Right atrium auricular region (tissue), 2 donors: ENCODE measurements at regions not wholly inside any gene's neighbourhood (a gene's known extent, or its start where the extent isn't known, plus 50 kb on each side); places are given as distances from the start of the nearest gene placed in this dataset.

Experiments used
- DNase-seq: peaks from one replicate; pipeline ENCODE4 v3.0.0-alpha.2; 2019; ENCODE audit warnings: low spot score
- H3K27ac ChIP-seq, 2 donors: fragments of 200-600 bp; sonication (generic); 1 replicate in 1 of 2; 2 replicates in 1 of 2; pipeline ENCODE4 v1.5.1; 2016 to 2019
- H3K27me3 ChIP-seq, 2 donors: fragments of 200-600 bp; sonication (generic); one replicate each; pipeline versions ENCODE4 v1.5.1 to v1.6.0; 2017 to 2019
- H3K36me3 ChIP-seq: fragments of 200-600 bp; sonication (generic); one replicate; pipeline ENCODE4 v1.5.1; 2016
- H3K4me1 ChIP-seq, 2 donors: fragments of 200-600 bp; sonication (generic); one replicate each; pipeline versions ENCODE4 v1.5.1 to v1.6.0; 2017 to 2019
- H3K4me3 ChIP-seq, 2 donors: fragments of 200-600 bp; sonication (generic); 1 replicate in 1 of 2; 2 replicates in 1 of 2; pipeline ENCODE4 v1.5.1; 2017 to 2019; ENCODE audit warnings: mild to moderate bottlenecking in 1 of 2, moderate library complexity in 1 of 2
- H3K9me3 ChIP-seq, 2 donors: fragments of 200-600 bp; sonication (generic); one replicate each; pipeline ENCODE4 v1.5.1; 2019
- TF ChIP-seq, protein P1 (sequence below), 2 donors: fragments of 200-600 bp; sonication (generic); IDR thresholded peaks; one replicate each; pipeline ENCODE4 v1.5.1; 2019; ENCODE audit warnings: antibody characterized with exemption in 2 of 2

DNA sequence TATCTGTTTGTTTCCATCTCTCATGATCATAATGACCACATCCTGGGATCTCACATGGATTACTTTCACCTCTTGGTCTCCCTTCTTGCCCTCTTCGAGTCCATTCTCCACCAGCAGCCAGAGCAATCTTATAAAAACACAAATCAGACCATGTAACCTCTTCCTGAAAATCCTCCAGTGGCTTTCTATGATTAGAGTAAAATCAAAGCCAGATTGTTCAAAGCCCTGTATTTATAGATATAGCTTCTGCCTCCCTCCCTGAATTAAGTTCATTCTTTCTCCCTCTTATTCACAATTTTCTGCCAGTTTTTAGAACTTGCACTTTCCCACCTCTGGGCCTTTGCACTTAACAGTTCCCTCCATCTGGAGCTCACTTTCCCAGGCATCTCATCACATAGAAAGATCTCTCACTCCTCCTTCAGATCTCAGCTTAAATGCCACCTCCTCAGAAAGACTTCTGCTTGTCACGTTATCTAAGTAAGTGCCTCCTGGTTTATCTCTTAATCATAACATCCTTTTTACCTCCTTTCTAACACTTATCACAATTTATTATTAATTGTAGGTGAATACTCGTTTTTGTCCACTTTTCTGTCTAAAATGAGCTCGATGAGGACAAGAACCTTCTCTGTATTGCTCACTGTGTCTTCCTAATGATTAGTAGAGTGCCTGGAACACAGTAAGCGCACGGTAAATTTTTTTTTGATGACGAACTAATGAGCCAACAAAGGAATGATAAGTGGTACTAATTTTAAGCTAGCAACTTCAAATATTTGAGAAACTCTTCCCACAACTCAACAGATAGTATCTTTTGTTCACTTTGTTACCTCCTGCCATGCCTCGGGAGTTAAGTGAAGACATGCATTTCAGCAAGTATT lies 80.5 kb downstream of the CYB561 start:
- no peak overlapping the region for H3K4me3 ChIP-seq

DNA sequence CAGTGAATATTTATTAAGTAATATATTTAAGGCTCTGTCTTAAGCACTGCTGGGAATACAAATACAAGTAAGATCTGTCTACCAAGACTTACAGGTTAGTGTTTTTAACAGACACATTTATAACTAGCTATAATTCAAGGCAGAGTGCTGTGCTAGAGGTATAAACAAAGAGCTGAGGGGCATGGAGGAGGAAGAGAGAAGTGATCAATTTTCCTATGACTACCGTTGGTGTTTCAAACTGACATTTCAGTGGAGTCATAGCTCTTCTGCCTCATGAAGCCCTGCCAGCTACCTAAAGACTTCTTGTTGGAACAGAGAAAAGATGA lies 79.9 kb downstream of the CYB561 start:
- no peaks in the 10 kb centered on the region for H3K4me1 ChIP-seq
- no peaks in the 10 kb centered on the region for H3K27me3 ChIP-seq
- no peak overlapping the region for H3K27ac ChIP-seq
- H3K4me3 ChIP-seq = no peak overlapping the region
- TF ChIP-seq, protein P1, sequence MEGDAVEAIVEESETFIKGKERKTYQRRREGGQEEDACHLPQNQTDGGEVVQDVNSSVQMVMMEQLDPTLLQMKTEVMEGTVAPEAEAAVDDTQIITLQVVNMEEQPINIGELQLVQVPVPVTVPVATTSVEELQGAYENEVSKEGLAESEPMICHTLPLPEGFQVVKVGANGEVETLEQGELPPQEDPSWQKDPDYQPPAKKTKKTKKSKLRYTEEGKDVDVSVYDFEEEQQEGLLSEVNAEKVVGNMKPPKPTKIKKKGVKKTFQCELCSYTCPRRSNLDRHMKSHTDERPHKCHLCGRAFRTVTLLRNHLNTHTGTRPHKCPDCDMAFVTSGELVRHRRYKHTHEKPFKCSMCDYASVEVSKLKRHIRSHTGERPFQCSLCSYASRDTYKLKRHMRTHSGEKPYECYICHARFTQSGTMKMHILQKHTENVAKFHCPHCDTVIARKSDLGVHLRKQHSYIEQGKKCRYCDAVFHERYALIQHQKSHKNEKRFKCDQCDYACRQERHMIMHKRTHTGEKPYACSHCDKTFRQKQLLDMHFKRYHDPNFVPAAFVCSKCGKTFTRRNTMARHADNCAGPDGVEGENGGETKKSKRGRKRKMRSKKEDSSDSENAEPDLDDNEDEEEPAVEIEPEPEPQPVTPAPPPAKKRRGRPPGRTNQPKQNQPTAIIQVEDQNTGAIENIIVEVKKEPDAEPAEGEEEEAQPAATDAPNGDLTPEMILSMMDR (IDR thresholded peaks at IDR 0.05) = no peak
- DNase-seq = no peak
- no peaks in the 10 kb centered on the region for H3K36me3 ChIP-seq
- H3K9me3 ChIP-seq = no peaks in the 10 kb centered on the region

More for the DNA sequence above, 80.5 kb downstream of the CYB561 start:
- TF ChIP-seq, protein P1 (IDR thresholded peaks at IDR 0.05) = no peak
- no peak overlapping the region for H3K27ac ChIP-seq
- DNase-seq = no peak
- no peaks in the 10 kb centered on the region for H3K4me1 ChIP-seq
- no peaks in the 10 kb centered on the region for H3K27me3 ChIP-seq
- H3K36me3 ChIP-seq = no peaks in the 10 kb centered on the region
- no peaks in the 10 kb centered on the region for H3K9me3 ChIP-seq

DNA sequence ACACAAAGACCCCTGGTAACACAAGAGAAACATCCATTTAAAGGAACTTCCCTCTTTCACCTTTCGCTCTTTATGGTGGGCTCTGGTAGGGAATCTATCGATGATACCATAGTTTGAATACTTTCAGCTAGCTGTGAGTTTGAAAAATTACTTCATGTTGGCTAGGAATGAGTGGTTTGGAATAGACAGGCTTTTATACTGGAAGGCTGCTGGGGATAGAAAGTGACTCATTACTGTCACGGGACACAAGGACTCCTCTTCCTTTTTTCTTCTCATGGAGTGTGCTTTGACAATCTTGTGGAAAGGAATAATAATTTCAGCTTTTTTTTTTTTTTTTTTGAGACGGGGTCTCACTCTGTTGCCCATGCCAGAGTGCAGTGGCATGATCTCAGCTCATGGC lies 76.9 kb downstream of the CYB561 start:
- H3K27ac ChIP-seq = no peak overlapping the region
- no peaks in the 10 kb centered on the region for H3K4me1 ChIP-seq
- no peaks in the 10 kb centered on the region for H3K36me3 ChIP-seq
- H3K27me3 ChIP-seq = no peaks in the 10 kb centered on the region
- TF ChIP-seq, protein P1 (IDR thresholded peaks at IDR 0.05) = no peak
- no peak for DNase-seq
- no peaks in the 10 kb centered on the region for H3K9me3 ChIP-seq
- no peak overlapping the region for H3K4me3 ChIP-seq

DNA sequence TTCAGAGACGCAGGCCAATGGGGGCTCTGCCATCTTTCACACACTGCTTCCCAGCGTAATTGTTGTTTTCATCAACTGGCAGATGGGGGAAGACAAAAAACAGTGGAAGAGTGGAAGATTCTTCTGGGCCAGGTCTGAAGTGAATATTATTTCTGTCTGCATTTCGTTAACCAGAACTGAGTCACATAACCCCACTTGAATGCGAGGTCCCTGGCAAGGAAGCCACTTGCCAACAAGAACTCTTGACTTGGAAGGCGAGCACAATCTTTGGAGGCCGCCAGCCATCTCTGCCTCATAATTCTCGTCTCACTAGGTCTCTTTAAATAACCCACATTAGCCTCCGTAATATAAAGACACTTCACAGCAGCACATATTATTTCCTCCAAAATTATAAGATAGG lies 75.4 kb downstream of the CYB561 start:
- no peaks in the 10 kb centered on the region for H3K36me3 ChIP-seq
- H3K4me1 ChIP-seq = no peaks in the 10 kb centered on the region
- H3K4me3 ChIP-seq = no peak overlapping the region
- H3K27ac ChIP-seq = no peak overlapping the region
- TF ChIP-seq, protein P1 (IDR thresholded peaks at IDR 0.05) = no peak
- H3K9me3 ChIP-seq = no peaks in the 10 kb centered on the region
- no peaks in the 10 kb centered on the region for H3K27me3 ChIP-seq
- no peak for DNase-seq

DNA sequence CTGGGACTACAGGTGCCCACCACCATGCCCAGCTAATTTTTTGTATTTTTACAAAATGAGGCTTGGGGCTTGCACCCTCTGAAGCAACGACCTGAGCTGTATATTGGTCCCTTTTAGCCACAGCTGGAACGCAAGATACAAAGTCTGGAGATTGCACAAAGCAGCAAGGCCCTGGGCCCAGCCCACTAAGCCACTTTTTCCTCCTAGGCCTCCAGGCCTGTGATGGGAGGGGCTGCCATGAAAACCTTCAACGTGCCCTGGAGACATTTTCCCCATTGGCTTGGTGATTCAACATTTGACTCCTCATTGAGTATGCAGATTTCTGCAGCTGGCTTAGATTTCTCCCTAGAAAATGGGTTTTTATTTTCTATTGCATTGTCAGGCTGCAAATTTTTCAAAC lies 69.2 kb downstream of the CYB561 start:
- H3K27ac ChIP-seq = no peak overlapping the region
- no peak overlapping the region for H3K4me3 ChIP-seq
- no peaks in the 10 kb centered on the region for H3K4me1 ChIP-seq
- H3K9me3 ChIP-seq = no peaks in the 10 kb centered on the region
- TF ChIP-seq, protein P1 (IDR thresholded peaks at IDR 0.05) = no peak
- no peak for DNase-seq
- H3K36me3 ChIP-seq = no peaks in the 10 kb centered on the region
- H3K27me3 ChIP-seq = no peaks in the 10 kb centered on the region
